Esophagus muscularis mucosa (tissue), 3 donors: ENCODE measurements at regions not wholly inside any gene's neighbourhood (a gene's known extent, or its start where the extent isn't known, plus 50 kb on each side); places are given as distances from the start of the nearest gene placed in this dataset.

ENCODE experiments used
- CTCF ChIP-seq, 3 experiments: fragments of 200-600 bp in 2 of 3; fragments of 450-650 bp in 1 of 3; sonication (generic) in 2 of 3; IDR thresholded peaks; one replicate each; pipeline ENCODE4 v1.5.1; 2017 to 2019; ENCODE audit warnings: antibody characterized with exemption in 3 of 3, mild to moderate bottlenecking in 2 of 3, moderate library complexity in 1 of 3
- POLR2AphosphoS5 ChIP-seq, 2 donors: sonication (generic); formaldehyde crosslinking; IDR thresholded peaks; one replicate each; pipeline ENCODE4 v1.6.1; 2017; ENCODE audit warnings: antibody characterized with exemption in 2 of 2

DNA sequence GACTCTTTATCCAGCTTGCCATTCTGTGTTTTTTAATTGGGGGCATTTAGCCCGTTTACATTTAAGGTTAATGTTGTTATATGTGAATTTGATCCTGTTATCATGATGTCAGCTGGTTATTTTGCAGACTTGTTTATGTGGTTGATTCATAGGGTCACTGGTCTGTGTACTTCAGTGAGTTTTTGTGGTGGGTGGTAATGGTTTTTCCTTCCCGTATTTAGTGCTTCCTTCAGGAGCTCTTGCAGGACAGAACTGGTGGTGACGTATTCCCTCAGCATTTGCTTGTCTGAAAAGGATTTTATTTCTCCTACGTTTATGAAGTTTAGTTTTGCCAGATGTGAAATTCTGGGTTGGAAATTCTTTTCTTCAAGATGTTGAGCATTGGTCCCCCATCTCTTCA, 381.1 kb downstream of the MAN2A1 start:
- TF ChIP-seq POLR2AphosphoS5 (IDR thresholded peaks at IDR 0.05) (no peak), CTCF (IDR thresholded peaks at IDR 0.05) (no peak)
